ENCODE measurements at regions not wholly inside any gene's neighbourhood (a gene's known extent, or its start where the extent isn't known, plus 50 kb on each side); places are given as distances from the start of the nearest gene placed in this dataset.
A peak's percentile ranks its signal among the peaks of the same experiment; 100 is the strongest.

DNA sequence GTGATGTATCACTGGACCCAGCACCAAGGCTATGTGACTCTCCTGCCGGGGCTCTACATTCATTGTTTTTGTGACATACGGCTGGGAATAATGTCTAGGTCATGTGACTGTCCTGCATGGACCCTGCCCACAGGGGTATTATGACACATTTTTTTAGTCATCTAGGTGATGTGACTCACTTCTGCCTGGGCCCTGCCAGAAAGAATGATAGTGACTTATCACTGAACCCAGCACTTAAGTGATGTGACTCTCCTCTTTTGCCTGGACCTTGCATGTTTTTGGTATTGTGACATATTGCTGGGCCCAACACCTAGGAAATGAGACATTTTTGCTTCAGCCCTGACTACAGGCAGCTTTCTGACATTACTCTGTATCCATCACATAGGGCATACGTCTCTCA lies 51.1 kb upstream of the ZNF107 start:
- no peak overlapping the region for H3K4me2 ChIP-seq (ENCODE audit: low read length)
- no peaks in the 10 kb centered on the region for H3K27me3 ChIP-seq (ENCODE audit: low read length)
- no peaks in the 10 kb centered on the region for H3K4me1 ChIP-seq (ENCODE audit: insufficient read depth, low read length)
- DNase-seq = peak; percentile 11
- H2AFZ ChIP-seq (ENCODE audit: low read length) = no peak overlapping the region
- no peaks in the 10 kb centered on the region for H3K79me2 ChIP-seq (ENCODE audit: low read length)
- no peak overlapping the region for H3K27ac ChIP-seq (ENCODE audit: low read length)
- H3K9me3 ChIP-seq (ENCODE audit: low read length) = peaks cover 10% of the 10 kb centered on the region
- intact Hi-C loops (cut with micrococcal nuclease) = no loop called here
- H3F3A ChIP-seq (ENCODE audit: low read length, unreplicated experiment) = no peaks in the 10 kb centered on the region
- BruUV-seq (replicated peaks) = no TSS peak
- no peaks in the 10 kb centered on the region; the same call in 1 of the 2 replicates for H3K36me3 ChIP-seq (ENCODE audit: low read depth, low read length)
- no peaks in the 10 kb centered on the region for H4K20me1 ChIP-seq (ENCODE audit: low read length)
- POLR2A ChIA-PET (ENCODE audit: unreplicated experiment) = no interaction called here
- no peak for ATAC-seq
- CTCF ChIA-PET = no interaction called here
- no peaks in the 10 kb centered on the region for H3K9me2 ChIP-seq (replicated peaks; ENCODE audit: low read length)
- no peak for TF ChIP-seq EZH2 (IDR thresholded peaks at IDR 0.05; ENCODE audit: low read length, unreplicated experiment)
- no peak for TF ChIP-seq EZH2phosphoT487 (IDR thresholded peaks at IDR 0.05; ENCODE audit: borderline replicate concordance, low read length)
- TF ChIP-seq, protein P1, sequence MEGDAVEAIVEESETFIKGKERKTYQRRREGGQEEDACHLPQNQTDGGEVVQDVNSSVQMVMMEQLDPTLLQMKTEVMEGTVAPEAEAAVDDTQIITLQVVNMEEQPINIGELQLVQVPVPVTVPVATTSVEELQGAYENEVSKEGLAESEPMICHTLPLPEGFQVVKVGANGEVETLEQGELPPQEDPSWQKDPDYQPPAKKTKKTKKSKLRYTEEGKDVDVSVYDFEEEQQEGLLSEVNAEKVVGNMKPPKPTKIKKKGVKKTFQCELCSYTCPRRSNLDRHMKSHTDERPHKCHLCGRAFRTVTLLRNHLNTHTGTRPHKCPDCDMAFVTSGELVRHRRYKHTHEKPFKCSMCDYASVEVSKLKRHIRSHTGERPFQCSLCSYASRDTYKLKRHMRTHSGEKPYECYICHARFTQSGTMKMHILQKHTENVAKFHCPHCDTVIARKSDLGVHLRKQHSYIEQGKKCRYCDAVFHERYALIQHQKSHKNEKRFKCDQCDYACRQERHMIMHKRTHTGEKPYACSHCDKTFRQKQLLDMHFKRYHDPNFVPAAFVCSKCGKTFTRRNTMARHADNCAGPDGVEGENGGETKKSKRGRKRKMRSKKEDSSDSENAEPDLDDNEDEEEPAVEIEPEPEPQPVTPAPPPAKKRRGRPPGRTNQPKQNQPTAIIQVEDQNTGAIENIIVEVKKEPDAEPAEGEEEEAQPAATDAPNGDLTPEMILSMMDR (conservative IDR thresholded peaks at IDR 0.05; ENCODE audit: low read depth, low read length) = no peak
- no peak overlapping the region for H3K9ac ChIP-seq (ENCODE audit: low read length)
- H3K4me3 ChIP-seq (ENCODE audit: low read length) = no peak overlapping the region

GRCh38 chr7:64613653-64614052 lies 50.8 kb upstream of the ZNF680 start:
- Histone ChIP-seq H3K36me3 (ENCODE audit: low read depth, low read length) (no peaks in the 10 kb centered on the region), H3K9me2 (replicated peaks; ENCODE audit: low read length) (no peaks in the 10 kb centered on the region), H3K4me1 (ENCODE audit: insufficient read depth, low read length) (no peaks in the 10 kb centered on the region), H3K79me2 (ENCODE audit: low read length) (no peaks in the 10 kb centered on the region), H3K27me3 (ENCODE audit: low read length) (no peaks in the 10 kb centered on the region), H3F3A (ENCODE audit: low read length, unreplicated experiment) (no peaks in the 10 kb centered on the region), H3K27ac (ENCODE audit: low read length) (no peak overlapping the region), H3K4me2 (ENCODE audit: low read length) (no peak overlapping the region), H2AFZ (ENCODE audit: low read length) (no peak overlapping the region), H3K9ac (ENCODE audit: low read length) (no peak overlapping the region), H4K20me1 (ENCODE audit: low read length) (no peaks in the 10 kb centered on the region), H3K9me3 (ENCODE audit: low read length) (0 out of 2 replicates have a peak, but pooled peaks cover 4% of the 10 kb centered on the region), H3K4me3 (ENCODE audit: low read length) (no peak overlapping the region)
- no peak for TF ChIP-seq EZH2 (IDR thresholded peaks at IDR 0.05; ENCODE audit: low read length, unreplicated experiment)
- no peak for TF ChIP-seq EZH2phosphoT487 (IDR thresholded peaks at IDR 0.05; ENCODE audit: borderline replicate concordance, low read length)
- TF ChIP-seq, protein P1 (conservative IDR thresholded peaks at IDR 0.05; ENCODE audit: low read depth, low read length) = no peak
- ATAC-seq (no peak), DNase-seq (no peak)
- ChIA-PET POLR2A (ENCODE audit: unreplicated experiment) (no interaction called here), CTCF (no interaction called here)
- intact Hi-C loops (cut with micrococcal nuclease) = no loop called here
- BruUV-seq (replicated peaks) = no TSS peak
